ENCODE measurements at regions not wholly inside any gene's neighbourhood (a gene's known extent, or its start where the extent isn't known, plus 50 kb on each side); places are given as distances from the start of the nearest gene placed in this dataset.

- DNase-seq (ENCODE audit: low read depth in 2 of 2) = no peak
Observed at GRCh38 chr3:111244760-111245159, 173.1 kb downstream of the NECTIN3 start.

GRCh38 chr3:111246967-111247760 lies 175.5 kb downstream of the NECTIN3 start:
- no peak for DNase-seq (ENCODE audit: low read depth in 2 of 2)

GRCh38 chr3:111248406-111248805 lies 176.8 kb downstream of the NECTIN3 start:
- no peak for DNase-seq (ENCODE audit: low read depth in 2 of 2)

- no peak for DNase-seq (ENCODE audit: low read depth in 2 of 2)
Observed at GRCh38 chr3:111249421-111249820, 177.8 kb downstream of the NECTIN3 start.

- DNase-seq (ENCODE audit: low read depth in 2 of 2) = no peak
Observed at GRCh38 chr3:111252779-111253178, 181.2 kb downstream of the NECTIN3 start.

- no peak for DNase-seq (ENCODE audit: low read depth in 2 of 2)
Observed at GRCh38 chr3:111253733-111254132, 182.1 kb downstream of the NECTIN3 start.

- DNase-seq (ENCODE audit: low read depth in 2 of 2) = no peak
Observed at GRCh38 chr3:111260878-111261277, 189.3 kb downstream of the NECTIN3 start.

- DNase-seq (ENCODE audit: low read depth in 2 of 2) = no peak
Observed at GRCh38 chr3:111269777-111270176, 198.2 kb downstream of the NECTIN3 start.

GRCh38 chr3:111277226-111277625 lies 205.6 kb downstream of the NECTIN3 start:
- peak; percentile 20 to 41 for DNase-seq (ENCODE audit: low read depth in 2 of 2)

- no peak for DNase-seq (ENCODE audit: low read depth in 2 of 2)
Observed at GRCh38 chr3:111278959-111279358, 207.3 kb downstream of the NECTIN3 start.

GRCh38 chr3:111282024-111282423 lies 210.4 kb downstream of the NECTIN3 start:
- no peak for DNase-seq (ENCODE audit: low read depth in 2 of 2)

GRCh38 chr3:111283165-111283564 lies 211.5 kb downstream of the NECTIN3 start:
- no peak for DNase-seq (ENCODE audit: low read depth in 2 of 2)

GRCh38 chr3:111284503-111285183 lies 213.0 kb downstream of the NECTIN3 start:
- DNase-seq (ENCODE audit: low read depth in 2 of 2) = no peak

GRCh38 chr3:111285184-111285538 lies 213.5 kb downstream of the NECTIN3 start:
- DNase-seq (ENCODE audit: low read depth in 2 of 2) = no peak

GRCh38 chr3:111285694-111286093 lies 214.1 kb downstream of the NECTIN3 start:
- no peak for DNase-seq (ENCODE audit: low read depth in 2 of 2)

- DNase-seq (ENCODE audit: low read depth in 2 of 2) = no peak
Observed at GRCh38 chr3:111286746-111287145, 215.1 kb downstream of the NECTIN3 start.

GRCh38 chr3:111292117-111292516 lies 220.5 kb downstream of the NECTIN3 start:
- no peak for DNase-seq (ENCODE audit: low read depth in 2 of 2)

GRCh38 chr3:111299192-111299615 lies 227.6 kb downstream of the NECTIN3 start:
- DNase-seq (ENCODE audit: low read depth in 2 of 2) = peak in 1 of 2 experiments; percentile 26

GRCh38 chr3:111301238-111301798 lies 229.7 kb downstream of the NECTIN3 start:
- DNase-seq (ENCODE audit: low read depth in 2 of 2) = no peak

GRCh38 chr3:111302063-111302462 lies 230.4 kb downstream of the NECTIN3 start:
- DNase-seq (ENCODE audit: low read depth in 2 of 2) = no peak

- no peak for DNase-seq (ENCODE audit: low read depth in 2 of 2)
Observed at GRCh38 chr3:111303760-111304159, 232.1 kb downstream of the NECTIN3 start.

GRCh38 chr3:111307676-111308075 lies 234.3 kb upstream of the CD96 start:
- no peak for DNase-seq (ENCODE audit: low read depth in 2 of 2)

- DNase-seq (ENCODE audit: low read depth in 2 of 2) = no peak
Observed at GRCh38 chr3:111311126-111311525, 230.9 kb upstream of the CD96 start.

Data from fibroblast of skin of left biceps (primary cell).